VCaP (cell line): ENCODE measurements at regions not wholly inside any gene's neighbourhood (a gene's known extent, or its start where the extent isn't known, plus 50 kb on each side); places are given as distances from the start of the nearest gene placed in this dataset.
A peak's percentile ranks its signal among the peaks of the same experiment; 100 is the strongest.
"Not testable (repeated sequence)": the region's sequence is repeated elsewhere in the genome, so short reads cannot be mapped to it uniquely, and the experiment has no call there.

Source experiments
- H3K27ac ChIP-seq: fragments of 450-650 bp; 2 replicates; pipeline ENCODE4 v1.5.1; 2017
- TF ChIP-seq, protein P1 (sequence below): fragments of 450-650 bp; conservative IDR thresholded peaks from 2 replicates; pipeline ENCODE4 v1.5.1; 2017; ENCODE audit warnings: mild to moderate bottlenecking, moderate library complexity

DNA sequence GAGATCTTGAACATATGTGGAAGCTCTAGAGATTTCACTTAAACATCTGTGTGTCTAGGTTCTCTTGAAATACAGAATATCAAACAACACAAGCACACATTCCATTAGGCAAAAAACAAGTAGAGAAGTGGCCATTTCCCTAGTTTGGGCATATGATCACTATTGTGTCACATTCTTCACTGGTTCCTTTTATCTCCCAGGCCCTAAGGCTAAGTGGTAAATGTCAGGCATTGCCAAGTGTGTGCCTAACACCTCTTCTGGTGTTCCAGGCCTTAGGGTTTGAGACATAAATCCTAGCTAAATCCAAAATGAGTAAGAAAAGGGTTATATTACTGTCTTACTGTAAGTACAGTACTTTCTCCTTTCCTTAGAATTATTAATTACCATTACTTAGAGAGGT is 880.1 kb downstream of the PDCD6IP start:
- TF ChIP-seq, protein P1, sequence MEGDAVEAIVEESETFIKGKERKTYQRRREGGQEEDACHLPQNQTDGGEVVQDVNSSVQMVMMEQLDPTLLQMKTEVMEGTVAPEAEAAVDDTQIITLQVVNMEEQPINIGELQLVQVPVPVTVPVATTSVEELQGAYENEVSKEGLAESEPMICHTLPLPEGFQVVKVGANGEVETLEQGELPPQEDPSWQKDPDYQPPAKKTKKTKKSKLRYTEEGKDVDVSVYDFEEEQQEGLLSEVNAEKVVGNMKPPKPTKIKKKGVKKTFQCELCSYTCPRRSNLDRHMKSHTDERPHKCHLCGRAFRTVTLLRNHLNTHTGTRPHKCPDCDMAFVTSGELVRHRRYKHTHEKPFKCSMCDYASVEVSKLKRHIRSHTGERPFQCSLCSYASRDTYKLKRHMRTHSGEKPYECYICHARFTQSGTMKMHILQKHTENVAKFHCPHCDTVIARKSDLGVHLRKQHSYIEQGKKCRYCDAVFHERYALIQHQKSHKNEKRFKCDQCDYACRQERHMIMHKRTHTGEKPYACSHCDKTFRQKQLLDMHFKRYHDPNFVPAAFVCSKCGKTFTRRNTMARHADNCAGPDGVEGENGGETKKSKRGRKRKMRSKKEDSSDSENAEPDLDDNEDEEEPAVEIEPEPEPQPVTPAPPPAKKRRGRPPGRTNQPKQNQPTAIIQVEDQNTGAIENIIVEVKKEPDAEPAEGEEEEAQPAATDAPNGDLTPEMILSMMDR, result no peak
- H3K27ac ChIP-seq, result no peak overlapping the region

DNA sequence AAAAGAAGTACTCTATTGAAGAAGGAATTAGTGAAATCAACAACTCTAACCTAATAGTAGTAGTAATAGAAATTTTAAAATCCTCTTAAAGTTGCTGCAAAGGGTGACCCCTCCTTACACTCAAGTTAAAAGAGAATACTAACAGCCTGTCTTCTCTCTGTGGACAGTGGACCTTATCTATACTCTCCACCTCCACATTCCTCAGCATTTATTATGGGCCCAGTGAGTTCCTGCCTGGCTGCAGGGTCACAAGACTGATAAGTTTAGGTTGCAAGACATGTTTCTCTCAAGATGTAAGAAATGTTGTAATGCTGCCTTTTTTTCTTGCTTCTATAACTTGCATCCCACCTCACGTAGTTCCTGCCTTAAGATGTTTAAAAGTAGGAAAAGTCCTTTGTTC is 880.6 kb downstream of the PDCD6IP start:
- not testable (repeated sequence) for H3K27ac ChIP-seq

DNA sequence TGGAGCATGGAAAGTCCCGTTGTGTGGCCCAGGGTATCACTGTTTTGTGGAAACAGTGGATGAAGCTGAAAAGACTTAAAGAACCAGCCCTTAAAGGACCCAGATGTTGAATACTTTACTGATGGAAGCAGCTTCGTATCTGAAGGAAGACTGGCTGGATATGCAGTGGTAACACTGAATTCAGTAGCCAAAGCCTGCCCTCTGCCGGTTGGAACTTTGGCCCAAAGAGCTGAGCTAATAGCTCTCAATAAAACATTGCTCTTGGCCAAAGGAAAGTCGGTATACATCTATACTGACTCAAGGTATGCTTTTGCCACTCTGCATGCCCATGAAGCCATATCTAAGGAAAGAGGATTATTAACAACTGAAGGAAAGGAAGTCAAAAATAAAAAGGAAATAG is 885.4 kb downstream of the PDCD6IP start:
- TF ChIP-seq, protein P1, result peak; percentile 86
- H3K27ac ChIP-seq, result no peak overlapping the region

DNA sequence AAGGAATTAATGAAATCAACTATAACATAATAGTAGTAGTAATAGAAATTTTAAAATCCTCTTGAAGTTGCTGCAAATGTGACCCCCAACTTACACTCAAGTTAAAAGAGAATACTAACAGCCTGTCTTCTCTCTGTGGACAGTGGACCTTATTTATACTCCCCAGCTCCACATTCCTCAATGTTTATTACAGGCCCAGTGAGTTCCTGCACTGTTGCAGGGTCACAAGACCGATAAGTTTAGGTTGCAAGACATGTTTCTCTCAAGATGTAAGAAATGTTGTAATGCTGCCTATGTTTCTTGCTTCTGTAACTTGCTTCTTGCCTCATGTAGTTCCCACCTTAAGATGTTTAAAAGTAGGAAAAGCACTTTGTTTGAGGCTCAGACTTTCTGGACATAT is 888.1 kb downstream of the PDCD6IP start:
- TF ChIP-seq, protein P1, result no peak
- no peak overlapping the region for H3K27ac ChIP-seq

DNA sequence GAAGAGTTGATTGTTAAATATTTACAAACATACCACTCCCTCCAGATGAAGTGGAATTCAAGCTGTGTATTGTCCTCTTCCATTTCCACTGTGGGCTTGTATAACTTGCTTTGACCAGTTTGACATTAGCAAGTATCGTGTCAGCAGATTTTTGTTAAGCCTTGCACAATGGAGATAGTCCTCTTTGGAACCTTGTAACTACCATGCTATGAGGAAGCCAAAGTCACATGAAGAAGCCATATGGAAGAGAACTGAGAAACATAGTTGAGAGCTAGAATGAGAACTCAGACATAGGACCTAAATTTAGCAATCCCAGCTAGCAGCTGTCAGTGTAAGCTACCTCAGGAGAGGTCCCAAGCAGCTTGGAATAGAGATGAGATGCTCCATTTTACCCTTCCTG is 889.2 kb downstream of the PDCD6IP start:
- TF ChIP-seq, protein P1, result no peak
- H3K27ac ChIP-seq, result no peak overlapping the region

DNA sequence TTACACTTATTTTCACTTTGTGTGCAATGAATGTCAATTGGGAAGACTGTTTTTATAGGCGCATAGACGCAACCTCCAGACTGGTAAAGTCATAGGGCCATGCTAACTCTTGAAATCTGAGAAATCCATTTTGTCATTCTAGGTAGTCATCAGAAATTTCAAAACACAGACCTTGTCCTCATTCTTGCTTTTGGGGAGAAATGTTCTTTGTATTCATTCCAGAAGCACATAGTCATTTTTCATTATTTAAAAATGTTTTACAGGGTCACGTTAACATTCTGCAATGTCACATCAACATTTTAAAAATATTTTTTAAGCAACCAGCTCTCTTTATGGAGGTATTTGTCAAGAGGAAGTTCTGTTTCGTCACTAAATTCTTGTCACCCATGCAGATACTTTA is 898.4 kb downstream of the PDCD6IP start:
- TF ChIP-seq, protein P1, result no peak
- H3K27ac ChIP-seq, result no peak overlapping the region

DNA sequence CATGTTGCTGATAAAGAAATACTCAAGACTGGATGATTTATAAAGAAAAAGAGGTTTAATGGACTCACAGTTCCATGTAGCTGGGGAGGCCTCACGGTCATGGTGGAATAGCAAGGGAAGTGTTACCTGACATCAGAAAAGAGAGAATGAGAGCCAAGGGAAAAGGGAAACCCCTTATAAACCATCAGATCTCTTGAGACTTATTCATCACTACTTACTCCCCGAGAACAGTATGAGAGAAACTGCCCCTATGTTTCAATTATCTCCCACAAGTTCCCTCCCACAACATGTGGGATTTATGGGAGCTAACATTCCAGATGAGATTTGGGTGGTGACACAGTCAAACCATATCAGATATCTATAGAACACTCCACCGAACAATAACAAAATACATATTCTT is 904.6 kb downstream of the PDCD6IP start:
- TF ChIP-seq, protein P1, result no peak
- H3K27ac ChIP-seq, result no peak overlapping the region

DNA sequence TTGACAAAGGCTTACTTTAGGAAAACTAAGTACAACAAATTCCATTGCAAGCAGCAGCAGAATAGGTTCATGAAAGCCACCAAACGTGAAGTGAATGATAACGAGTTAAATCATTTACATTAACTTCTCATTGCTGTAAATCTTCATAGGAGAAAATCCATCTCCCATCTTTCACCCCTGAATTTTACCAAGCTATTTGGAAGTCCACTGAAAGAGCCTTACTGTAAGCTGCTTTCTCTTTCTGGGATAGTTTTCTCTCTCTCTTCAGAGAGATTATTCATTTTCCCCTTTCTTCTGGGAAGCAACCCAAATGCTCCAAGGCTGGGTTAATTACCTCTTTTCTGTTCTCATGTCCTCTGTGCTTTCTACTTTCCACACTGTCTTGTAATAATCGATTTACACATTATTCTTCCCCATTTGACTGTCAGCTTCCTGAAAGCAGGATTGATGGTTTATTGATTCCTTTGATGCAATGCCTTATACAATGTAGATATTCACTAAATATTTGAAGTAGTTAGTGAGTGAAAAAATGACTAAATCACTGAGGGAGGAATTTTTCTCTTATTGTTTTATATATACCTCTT is 914.3 kb upstream of the ARPP21 start:
- TF ChIP-seq, protein P1, result no peak
- H3K27ac ChIP-seq, result no peak overlapping the region
